Astrocyte of the cerebellum (primary cell): ENCODE measurements at regions not wholly inside any gene's neighbourhood (a gene's known extent, or its start where the extent isn't known, plus 50 kb on each side); places are given as distances from the start of the nearest gene placed in this dataset.

Experiments used
- DNase-seq: peaks from one replicate; pipeline ENCODE4 v3.0.0-alpha.2; 2011; ENCODE audit warnings: low read depth
- H3K4me3 ChIP-seq: 2 replicates; pipeline ENCODE4 v1.5.1; 2011; ENCODE audit warnings: mild to moderate bottlenecking, low read depth, low read length, moderate library complexity
- in situ Hi-C: cut with HindIII; loops from 2 replicates; pipeline ENCODE4 v1.10.0; 2017; ENCODE audit warnings: low sequenced_read_pairs
- TF ChIP-seq, protein P1 (sequence below): IDR thresholded peaks from 2 replicates; pipeline ENCODE4 v1.5.1; 2012; ENCODE audit warnings: low read length, low read depth, moderate library complexity, mild to moderate bottlenecking; ENCODE audit errors: missing control alignments

DNA sequence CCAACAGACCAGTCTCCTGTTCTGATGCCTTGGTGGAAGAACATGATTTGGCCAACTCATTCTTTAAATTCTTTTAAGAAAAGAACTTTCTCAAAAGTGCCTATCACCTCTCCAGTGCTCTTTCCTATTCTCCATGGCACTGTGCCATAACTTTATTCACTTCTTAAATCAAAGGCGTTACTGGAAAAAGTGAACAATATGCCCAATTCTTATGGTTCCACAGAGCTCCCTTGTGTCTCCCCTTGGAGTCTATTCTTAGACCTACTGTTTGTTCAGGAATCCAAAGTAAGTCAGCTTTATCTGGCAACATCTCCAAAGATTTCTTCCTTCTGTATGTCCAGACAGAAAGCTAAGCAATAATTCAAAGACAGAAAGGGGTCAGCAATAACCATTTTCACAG is 111.9 kb upstream of the MAGI3 start:
- in situ Hi-C loops, result no loop called here
- no peak for DNase-seq
- TF ChIP-seq, protein P1, sequence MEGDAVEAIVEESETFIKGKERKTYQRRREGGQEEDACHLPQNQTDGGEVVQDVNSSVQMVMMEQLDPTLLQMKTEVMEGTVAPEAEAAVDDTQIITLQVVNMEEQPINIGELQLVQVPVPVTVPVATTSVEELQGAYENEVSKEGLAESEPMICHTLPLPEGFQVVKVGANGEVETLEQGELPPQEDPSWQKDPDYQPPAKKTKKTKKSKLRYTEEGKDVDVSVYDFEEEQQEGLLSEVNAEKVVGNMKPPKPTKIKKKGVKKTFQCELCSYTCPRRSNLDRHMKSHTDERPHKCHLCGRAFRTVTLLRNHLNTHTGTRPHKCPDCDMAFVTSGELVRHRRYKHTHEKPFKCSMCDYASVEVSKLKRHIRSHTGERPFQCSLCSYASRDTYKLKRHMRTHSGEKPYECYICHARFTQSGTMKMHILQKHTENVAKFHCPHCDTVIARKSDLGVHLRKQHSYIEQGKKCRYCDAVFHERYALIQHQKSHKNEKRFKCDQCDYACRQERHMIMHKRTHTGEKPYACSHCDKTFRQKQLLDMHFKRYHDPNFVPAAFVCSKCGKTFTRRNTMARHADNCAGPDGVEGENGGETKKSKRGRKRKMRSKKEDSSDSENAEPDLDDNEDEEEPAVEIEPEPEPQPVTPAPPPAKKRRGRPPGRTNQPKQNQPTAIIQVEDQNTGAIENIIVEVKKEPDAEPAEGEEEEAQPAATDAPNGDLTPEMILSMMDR, result no peak
- H3K4me3 ChIP-seq, result no peak overlapping the region

- TF ChIP-seq, protein P1, result no peak
Observed at GRCh38 chr1:113278777-113279176, 111.5 kb upstream of the MAGI3 start.

GRCh38 chr1:113279776-113280391 is 110.4 kb upstream of the MAGI3 start:
- TF ChIP-seq, protein P1, result no peak
- in situ Hi-C loops, result no loop called here
- DNase-seq, result no peak
- no peak overlapping the region for H3K4me3 ChIP-seq

More at GRCh38 chr1:113278777-113279176, 111.5 kb upstream of the MAGI3 start:
- in situ Hi-C loops, result no loop called here
- H3K4me3 ChIP-seq, result no peak overlapping the region
- DNase-seq, result no peak

- in situ Hi-C loops, result no loop called here
- TF ChIP-seq, protein P1, result no peak
- DNase-seq, result no peak
- no peak overlapping the region for H3K4me3 ChIP-seq
Observed at GRCh38 chr1:113280581-113280980, 109.7 kb upstream of the MAGI3 start.

GRCh38 chr1:113281550-113281949 is 108.8 kb upstream of the MAGI3 start:
- no peak overlapping the region for H3K4me3 ChIP-seq
- no peak for DNase-seq
- TF ChIP-seq, protein P1, result no peak
- in situ Hi-C loops, result no loop called here

GRCh38 chr1:113282008-113282892 is 108.1 kb upstream of the MAGI3 start:
- TF ChIP-seq, protein P1, result no peak
- H3K4me3 ChIP-seq, result no peak overlapping the region
- in situ Hi-C loops, result no loop called here
- no peak for DNase-seq
